ENCODE measurements at regions not wholly inside any gene's neighbourhood (a gene's known extent, or its start where the extent isn't known, plus 50 kb on each side); places are given as distances from the start of the nearest gene placed in this dataset.
"Not testable (repeated sequence)": the region's sequence is repeated elsewhere in the genome, so short reads cannot be mapped to it uniquely, and the experiment has no call there.

DNA sequence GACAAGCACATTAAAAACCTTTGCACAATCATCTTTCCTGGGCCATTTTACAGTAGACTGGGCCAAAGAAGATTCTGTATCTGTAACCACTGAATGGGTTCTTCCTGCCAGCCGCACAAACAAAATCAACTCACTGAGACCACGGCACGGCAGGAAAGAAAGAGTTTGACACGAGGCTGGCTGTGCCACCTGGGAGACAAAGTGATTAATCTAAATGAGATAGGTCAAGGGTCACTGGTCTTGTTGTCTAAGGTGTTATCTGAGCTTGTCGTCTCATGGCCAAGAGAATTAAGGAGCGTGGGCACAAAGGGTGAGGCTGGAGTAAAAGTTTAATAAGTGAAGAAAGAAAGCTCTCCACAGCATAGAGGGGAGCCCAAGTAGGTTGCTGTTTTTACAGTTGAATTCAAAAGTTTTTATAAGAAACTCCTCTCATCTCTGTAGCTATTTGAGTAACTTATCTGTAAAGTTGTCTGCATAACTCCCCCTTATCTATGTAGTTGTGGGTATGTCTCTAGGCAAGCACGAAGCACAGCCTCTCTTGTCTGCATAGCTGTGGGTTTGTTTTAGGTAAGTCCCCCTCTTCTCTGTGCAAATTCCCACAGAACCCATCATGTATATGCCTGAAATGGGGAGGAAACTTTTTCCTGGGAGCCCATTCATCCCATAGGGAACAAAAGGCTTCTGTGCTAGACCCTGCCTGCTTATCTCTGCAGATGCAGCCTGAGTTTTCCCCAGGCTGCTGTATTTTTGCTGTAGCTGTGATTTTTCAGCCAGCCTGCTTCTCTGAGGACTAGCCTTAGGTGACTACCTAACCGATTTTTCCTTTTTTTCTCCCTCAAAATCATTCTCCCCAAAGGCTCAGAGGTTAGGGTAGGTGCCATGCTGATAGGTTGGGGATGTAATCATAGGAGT, 1314.6 kb upstream of the TMEM132C start:
- DNase-seq, result no peak

DNA sequence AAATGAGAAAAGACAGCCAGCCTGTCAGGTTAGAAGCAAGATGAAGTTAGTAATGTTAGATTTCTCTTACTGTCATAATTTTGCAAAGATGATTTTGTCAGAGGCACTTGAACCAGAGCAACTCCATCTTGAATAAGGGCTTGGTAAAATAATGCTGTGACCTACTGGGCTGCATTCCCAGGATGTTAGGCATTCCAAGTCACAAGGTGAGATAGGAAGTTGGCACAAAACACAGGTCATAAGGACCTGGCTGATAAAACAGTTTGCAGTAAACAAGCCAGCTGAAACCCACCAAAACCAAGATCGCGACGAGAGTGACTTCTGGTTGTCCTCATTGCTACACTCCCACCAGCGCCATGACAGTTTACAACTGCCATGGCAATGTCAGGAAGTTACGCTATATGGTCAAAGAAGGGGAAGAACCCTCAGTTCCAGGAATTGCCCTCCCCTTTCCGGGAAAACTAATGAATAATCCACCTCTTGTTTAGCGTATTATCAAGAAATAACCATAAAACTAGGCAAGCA, 1313.5 kb upstream of the TMEM132C start:
- no peak for DNase-seq

DNA sequence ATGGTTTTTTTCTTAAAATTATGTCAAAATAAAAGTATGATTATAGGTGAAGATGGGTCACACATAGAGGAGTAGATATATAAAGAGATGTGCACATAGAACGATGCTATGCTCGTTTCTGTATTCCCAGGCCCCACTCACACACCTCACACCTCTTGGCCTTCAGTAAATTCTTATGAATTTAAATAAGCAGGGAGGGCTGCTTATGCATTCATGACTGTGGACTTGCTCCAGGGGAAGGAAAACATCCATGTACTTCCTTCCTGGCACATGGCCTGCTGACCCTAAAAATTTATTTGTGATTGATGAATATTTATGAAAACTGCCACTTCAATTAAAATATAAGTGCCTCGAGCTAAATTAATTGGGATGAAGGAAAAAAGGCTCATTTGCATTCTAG, 1306.7 kb upstream of the TMEM132C start:
- DNase-seq, result no peak

DNA sequence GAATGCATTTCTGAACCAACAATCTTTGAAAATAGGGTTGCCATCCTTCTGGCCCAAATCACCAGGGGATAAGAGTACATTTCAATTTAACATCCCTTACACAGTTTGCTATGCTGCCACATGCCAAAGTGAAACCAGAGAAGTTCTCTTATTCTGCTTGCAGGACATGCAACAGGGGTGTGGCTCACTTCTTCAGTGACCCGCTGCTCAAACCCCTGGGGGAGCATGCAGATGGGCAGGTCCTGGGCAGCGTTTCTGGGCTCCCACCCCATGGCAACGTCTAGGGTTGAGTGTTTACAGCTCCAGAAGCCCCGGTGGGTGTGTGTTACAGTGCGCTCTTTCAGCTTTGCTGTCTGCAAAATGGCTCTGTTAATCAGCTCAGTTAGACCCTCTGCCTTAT, 1306.3 kb upstream of the TMEM132C start:
- DNase-seq, result no peak

DNA sequence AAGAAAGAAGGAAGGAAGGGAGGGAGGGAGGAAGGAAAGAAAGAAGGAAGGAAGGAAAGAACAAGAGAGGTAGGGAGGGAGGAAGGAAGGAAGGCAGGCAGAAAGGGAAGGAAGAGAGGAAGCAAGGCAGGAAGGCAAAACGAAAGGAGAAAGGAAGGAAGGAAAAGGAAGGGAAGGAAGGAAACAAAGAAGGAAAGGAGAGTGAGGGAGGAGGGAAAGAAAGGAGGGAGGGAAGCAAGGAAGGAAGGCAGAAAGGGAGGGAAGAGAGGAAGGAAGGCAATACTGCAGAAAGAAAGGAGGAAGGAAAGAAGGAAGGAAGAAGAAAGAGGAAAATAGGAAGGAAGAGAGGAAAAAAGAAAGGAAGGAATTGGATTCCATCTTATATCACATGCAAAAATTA, 1303.1 kb upstream of the TMEM132C start:
- DNase-seq, result no peak

DNA sequence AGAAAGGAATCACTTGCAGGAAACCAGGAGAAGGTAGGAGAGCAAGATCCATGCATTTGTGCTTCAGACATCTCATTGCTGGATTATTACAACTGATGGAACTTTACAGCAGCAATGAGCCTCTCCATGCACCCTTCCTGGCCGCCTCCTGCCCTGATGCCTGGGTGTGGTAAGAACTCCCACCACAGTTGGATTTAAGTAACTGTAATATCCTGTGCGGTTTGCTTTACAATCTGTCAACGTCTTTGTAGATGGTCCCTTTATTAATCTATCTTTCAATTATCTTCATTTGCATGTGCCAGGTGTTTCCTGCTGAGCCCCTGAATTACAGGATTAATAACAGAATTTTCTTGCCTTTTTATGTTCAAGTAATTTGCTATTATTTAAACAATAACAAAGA, 1300.5 kb upstream of the TMEM132C start:
- DNase-seq, result no peak

DNA sequence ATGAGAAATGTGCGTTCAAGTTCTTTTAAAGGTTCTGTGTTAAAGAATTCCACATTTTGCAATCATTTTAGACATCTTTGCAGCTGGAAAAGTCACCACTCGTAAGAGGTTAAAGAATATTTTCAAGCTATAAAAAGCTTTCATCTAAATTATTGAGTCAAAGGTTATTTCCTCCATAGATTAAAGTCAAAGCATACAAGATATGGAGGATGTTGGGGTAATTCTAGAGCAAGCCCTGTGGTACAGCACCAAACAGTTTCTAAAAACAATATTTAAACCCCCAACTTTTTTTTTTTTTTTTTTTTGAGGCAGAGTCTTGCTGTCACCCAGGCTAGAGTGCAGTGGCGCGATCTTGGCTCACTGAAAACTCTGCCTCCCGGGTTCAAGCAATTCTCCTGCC, 1299.8 kb upstream of the TMEM132C start:
- DNase-seq, result no peak

DNA sequence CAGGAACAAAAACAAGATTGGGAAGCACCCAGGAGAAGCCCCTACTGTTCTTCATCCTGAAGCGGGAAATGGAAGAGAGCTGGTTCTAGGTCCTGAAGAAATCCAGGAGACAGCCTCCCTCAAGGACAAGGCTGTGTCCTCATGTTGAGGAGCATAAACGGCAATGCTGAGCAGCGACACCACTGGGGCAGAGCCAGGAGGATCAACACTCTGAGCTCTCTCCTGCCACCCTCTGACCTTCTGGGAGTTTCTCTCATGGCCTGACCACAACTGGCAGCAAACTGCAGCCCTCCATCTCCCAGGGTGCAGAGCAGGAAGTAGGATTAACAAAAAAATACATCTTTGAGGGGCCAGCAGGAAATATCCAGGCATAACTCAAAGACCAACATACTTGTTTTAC, 1292.2 kb upstream of the TMEM132C start:
- DNase-seq, result no peak

DNA sequence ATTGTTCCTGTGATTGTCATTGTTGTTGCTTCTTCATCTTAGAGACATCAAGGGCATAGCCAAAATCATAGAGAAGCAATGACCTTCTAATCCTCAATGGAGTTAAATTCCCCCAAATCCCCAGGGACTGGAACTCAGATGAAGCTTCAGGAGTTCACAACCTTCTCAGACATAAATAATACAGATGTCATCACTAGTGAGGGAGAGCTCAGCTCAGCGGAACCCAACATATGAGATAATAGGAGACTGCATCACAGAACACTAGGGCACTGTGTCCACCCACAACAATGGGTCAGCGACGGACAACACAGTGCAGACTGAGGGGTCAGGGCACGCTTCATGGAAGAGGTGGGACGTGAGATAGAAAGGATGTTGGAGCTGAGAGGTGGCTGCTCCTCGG, 1290.4 kb upstream of the TMEM132C start:
- DNase-seq, result no peak

DNA sequence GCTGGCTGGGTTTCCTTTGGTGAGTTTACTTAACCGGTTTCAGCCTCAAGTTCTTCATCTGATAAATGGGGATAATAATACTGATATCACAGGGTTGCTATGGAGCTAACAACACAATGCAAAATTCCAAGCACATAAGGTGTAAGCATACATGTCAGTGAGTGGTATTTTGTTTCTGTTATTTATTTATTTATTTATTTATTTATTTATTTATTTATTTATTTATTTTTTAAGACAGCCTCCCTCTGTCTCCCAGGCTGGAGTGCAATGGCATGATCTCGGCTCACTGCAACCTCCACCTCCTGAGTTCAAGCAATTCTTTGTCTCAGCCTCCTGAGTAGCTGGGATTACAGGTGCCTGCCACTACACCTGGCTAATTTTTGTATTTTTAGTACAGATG, 1287.4 kb upstream of the TMEM132C start:
- DNase-seq, result not testable (repeated sequence)

DNA sequence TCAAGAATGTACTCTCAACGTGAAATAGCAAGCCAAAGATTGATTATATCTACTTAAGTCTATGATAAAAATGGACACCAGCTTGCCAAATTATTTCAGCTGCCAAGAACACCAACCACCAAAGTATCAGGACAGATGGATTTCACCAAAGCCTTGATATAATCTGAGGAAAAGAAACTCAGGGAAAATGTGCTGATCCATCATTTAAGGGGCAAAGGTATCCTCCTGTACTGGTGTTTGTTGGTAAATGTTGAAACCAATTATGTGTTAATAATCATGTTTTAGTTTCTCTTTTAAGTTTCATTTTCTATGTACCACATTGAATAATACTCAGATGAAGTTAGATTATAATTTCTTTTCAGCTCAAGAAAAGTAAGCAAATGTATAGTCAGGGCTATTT, 1284.3 kb upstream of the TMEM132C start:
- no peak for DNase-seq

DNA sequence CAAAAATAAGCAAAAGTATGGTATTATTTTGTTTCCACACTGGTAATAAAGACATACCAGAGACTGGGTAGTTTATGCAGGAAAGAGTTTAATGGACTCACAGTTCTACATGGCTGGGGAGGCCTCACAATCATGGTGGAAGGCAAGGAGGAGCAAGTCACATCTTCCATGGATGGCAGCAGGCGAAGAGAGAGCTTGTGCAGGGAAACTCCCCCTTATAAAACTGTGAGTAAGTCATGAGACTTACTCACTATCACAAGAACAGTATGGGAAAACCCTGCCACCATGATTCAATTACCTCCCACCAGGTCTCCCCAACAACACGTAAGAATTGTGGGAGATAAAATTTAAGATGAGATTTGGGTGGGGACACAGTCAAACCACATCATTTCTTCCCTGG, 1283.2 kb upstream of the TMEM132C start:
- not testable (repeated sequence) for DNase-seq

DNA sequence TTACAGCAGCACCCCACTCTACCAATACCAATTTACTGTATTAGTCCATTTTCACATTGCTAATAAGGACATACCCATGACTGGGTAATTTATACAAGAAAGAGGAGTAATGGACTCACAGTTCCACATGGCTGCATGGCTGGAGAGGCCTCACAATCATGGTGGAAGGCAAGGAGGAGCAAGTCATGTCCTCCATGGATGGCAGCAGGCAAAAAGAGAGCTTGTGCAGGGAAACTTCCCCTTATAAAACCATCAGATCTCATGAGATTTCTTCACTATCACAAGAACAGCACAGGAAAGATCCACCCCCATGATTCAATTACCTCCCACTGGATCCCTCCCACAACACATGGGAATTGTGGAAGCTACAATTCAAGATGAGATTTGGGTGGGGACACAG, 1281.3 kb upstream of the TMEM132C start:
- not testable (repeated sequence) for DNase-seq

DNA sequence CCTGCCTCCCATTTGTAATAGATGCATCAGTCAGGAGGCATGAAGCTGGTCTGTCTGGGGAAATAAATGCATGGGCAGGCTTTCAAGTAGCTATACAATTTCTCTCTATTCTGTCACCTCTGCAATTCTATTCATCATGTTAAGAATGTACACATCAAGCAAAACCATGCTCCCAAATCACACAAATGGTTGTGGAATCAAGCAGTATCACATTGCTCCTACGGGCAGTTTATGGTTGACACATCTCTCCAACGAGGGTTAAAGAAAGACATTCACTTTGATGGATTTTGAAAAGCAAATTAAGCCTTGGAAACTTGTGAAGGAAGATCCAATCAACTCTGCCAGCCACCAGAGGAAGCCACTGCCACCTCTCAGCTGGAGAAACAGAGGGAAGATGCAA, 1277.4 kb upstream of the TMEM132C start:
- DNase-seq, result no peak

DNA sequence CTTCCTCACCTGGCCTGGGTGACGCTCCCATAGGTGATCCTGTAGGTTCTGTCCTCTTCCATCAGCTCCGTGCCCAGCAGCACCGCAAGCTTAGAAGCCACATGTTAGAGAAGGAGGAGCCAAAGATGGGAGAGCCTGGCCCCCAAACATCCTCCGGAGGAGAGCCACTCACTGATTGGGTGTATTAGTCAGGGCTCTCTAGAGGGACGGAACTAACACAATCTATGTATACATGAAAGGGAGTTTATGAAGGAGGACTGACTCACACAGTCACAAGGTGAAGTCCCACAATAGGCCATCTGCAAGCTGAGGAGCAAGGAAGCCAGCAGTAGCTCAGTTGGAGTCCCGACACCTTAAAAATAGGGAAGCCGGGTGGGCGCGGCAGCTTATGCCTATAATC, 1273.1 kb upstream of the TMEM132C start:
- DNase-seq, result no peak

DNA sequence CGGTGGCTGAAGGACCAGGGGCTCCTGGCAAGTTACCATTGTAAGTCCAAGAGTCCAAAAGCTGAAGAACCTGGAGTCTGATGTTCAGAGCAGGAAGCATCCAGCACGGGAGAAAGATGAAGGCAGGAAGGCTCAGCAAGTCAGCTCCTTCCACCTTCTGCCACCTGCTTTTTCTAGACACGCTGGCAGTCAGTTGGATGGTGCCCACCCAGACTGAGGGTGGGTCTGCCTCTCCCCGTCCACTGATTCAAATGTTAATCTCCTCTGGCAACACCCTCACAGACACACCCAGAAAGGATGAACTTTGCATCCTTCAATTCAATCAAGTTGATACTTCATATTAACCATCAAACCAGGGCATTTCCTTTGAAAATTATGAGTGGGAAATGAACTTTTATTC, 1272.4 kb upstream of the TMEM132C start:
- DNase-seq, result no peak

DNA sequence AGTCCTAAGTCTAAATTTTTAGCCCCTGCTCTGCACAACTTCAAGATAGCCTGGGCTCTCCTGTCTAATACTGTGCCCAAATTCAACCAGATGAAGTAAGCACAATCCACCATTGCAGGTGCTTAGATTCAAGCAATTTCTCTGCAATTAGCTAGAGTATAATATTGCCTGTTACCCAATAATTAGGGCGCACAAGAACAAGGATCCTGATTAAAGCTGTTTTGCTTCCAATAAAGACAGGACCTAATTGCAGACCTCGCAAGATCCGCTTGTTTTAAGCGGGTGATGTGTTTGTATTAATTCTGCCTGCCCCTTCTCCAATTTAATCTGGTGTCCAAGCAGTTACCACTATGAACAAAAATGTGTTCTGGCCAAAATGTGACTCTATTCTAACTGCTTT, 1268.9 kb upstream of the TMEM132C start:
- DNase-seq, result no peak

DNA sequence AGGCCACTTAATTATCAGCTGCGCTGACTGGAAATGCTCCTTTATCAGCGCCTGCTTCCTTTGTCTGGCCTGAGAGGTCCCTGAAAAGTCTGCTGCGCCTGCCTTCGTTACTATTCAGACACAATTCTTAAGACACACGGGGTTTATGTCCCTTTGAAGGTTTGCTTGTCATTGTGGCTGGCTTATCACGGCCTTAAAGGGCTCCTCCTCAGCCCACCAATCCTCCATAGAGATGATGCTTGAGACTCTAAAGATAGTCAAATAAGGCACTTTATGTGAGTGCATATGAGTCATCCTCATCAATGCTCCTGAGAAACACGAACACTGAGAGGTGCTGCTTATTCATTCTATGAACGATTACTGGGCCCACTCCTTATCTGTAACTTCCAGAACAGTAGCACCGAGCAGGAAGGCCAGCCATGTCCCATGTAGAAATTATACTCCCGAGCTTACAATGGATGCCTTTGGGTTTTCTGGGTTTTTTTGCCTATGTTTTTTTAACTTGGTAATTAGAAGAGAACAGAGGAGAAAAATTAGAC, 1268.2 kb upstream of the TMEM132C start:
- no peak for DNase-seq

DNA sequence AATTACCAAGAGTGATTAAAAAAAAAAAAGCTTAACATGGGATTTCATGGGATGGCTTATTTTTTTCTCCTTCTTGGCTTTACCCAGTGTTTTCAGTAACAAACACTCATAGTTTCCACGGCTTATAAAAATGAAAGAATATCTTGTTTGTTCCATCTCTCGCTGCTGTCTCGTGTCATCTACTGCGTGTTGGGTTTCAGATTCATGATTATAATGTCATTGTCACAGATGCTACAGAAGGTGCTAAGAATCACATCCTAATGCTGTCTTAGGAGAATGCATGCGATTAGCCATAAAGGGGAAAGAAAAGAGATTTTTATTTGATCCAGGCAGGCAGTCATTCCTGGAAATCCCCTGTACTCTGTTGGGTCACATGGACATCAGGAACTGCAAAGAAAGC, 1267.6 kb upstream of the TMEM132C start:
- no peak for DNase-seq

DNA sequence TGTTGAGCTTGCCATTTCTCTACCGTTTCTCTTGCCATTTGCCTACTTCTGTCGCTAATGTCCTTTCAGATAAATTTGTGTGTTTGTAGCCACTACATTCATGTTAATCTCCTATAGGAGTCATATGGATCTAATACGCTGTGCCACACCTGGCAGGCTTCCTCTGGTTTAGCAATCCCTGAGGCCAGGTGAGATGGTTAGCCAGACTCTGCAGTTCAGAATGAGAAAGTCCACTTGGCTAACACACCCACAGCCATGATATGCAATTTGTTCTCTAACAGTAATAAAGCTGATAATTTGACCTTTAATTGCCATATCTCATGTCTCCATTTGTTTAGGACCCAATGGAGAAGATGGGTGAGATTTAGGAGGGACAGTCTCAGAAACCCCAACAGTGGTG, 1261.6 kb upstream of the TMEM132C start:
- no peak for DNase-seq

DNA sequence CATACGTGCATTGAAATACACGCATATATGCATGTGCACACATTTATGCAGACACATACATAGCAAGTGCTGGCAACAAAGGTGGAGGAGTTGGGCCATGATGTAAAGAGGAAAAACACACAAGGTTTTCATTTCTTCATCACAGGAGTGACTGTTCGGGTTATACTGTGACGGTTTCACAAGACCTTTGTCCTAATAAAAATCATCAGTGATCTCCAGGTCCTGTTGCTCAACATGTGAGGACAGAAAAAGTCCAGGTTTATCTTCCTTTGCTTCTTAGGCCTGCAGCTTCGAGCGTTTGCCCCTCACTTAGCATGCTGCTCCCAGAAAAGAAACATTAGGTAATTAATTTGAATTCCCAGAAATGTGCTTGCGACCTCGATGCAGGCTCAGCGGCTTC, 1260.0 kb upstream of the TMEM132C start:
- DNase-seq, result no peak

DNA sequence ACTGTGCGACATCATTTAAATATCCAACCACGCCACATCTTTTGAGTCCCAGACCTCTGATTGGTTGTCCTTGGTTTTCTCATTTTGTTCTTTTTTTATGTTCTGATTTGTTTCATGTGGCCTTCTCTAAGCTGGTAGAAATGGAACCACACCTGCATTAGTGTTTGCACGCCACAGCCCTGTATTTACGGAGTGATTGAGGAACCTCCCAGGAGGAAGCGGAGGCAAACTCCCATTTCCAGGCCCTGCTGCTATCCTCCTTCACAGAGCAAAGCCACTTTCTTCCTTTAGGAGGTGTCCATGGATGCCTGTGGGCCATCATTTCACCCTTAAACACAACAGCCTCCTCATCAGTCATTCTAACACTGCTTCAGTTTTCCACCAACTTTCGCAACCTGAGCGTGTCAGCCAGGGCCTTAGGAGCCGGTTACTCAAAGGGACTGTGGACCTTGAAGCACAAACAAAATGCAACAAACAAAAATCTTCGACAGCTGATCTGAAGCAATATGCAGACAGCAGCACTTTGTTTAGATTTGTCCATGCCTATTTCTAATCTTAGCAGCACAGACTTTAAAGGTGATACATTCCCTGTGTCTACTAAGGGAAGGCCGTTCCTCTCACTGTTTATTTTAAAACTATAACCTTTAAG, 1258.1 kb upstream of the TMEM132C start:
- DNase-seq, result no peak

DNA sequence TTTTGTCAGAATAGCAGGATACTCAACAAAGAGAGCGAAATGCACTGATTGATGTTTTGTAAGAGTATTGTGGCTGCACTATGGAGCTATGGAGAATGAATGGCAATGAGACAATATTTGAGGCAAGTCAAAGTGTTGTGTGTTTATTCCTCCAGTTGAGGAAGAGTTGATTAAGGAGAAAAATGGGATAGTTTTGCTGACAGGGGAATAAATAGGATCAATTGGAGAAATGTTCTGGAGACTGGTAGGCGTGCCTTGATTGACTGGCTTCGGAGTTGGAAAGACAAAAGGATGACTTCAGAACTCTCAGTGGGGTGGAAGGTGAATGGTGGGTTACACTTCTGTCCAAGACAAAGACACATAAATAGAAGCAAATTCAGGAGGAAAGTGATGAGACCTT, 1254.9 kb upstream of the TMEM132C start:
- no peak for DNase-seq

DNA sequence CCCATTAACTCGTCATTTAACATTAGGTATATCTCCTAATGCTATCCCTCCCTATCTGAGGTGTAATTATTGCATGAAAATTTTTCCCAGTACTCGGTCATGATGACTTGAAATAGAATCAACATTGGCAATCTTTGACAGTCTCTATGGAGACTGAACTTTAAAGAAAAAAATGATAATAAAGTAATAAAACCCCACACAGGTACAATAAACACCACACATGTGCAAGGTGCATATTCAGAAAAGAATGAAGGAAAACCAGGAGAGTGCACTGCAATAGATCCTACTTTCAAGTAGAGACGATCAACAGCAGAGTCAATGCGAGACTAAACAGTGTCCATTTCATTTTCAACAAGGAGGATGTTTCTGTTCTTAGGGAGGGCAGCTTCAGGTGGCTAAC, 1253.8 kb upstream of the TMEM132C start:
- no peak for DNase-seq
